ENCODE measurements at regions not wholly inside any gene's neighbourhood (a gene's known extent, or its start where the extent isn't known, plus 50 kb on each side); places are given as distances from the start of the nearest gene placed in this dataset.

DNA sequence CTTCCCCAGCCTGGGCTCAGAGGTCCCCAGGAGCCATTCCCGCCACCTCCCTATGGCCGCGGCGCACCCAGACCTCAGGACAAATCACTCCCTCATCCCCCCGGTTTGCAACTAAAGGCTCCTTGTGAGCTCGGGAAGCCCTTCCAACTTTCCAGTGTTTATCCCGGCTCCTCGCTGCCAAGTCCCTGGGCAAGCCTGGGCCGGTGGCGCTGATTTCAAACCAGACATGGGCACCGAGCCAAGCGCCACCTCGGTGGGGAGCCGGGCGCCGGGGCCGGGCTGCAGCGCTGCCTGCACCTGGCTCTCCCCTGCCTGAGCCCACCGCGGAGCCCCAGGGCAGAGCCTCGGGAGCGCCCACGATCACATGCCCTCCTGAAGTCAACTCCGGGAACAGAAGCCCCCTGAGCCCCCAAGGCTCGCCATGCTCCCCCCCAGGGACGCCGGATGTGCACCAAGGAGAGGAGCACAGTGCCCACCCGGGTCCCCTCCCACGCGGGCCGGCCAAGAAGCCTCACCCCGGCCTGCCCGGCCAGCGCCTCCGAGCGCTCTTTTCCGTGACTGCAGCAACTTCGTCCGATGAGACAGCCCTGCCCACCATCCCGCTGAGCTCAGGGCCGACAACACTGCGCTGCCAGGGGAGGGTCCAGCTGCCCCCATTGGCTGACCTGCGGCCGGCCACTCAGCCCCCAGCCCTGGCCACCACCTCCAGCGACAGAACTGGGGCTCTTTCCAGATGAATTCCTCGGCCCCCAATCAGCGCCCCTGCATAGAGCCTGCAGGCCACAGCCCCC lies 50.0 kb downstream of the NCOR2 start:
- peak; percentile 39 for DNase-seq (ENCODE audit: extremely low spot score)
- ChIA-PET POLR2A (no interaction called here), CTCF (interaction anchor here (0.5 to 1.5 kb wide), 2 partner anchors 118 to 232 kb away, joined by 3 read pairs; no protein-coding TSS in a partner anchor)
- TF ChIP-seq ZNF384 (IDR thresholded peaks at IDR 0.05) (no peak), FOXM1 (IDR thresholded peaks at IDR 0.05; ENCODE audit: borderline replicate concordance) (no peak), CTBP1 (IDR thresholded peaks at IDR 0.05; ENCODE audit: borderline replicate concordance) (no peak)

DNA sequence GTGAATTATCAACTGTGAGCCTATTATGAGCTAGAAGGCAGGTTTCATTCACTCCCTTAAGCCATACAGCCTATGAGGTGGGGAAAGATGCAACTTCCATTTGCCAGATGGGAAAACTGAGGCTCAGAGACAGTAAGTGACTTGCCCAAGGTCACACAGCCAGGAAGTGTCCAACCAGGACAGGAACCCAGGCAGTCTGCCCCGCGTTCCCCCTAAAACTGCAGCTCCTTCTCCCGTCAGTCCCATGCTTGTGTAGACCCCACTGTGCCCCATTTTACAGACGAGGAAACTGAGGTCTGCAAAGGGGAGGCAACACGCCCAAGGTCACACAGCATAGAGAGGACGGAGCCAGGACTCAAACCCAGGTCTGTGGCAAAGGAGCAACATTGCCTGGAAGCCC lies 50.6 kb downstream of the NCOR2 start:
- ChIA-PET CTCF (interaction anchor here (0.5 to 1.5 kb wide), 2 partner anchors 117 to 232 kb away, joined by 3 read pairs; no protein-coding TSS in a partner anchor), POLR2A (no interaction called here)
- TF ChIP-seq L3MBTL2 (conservative IDR thresholded peaks at IDR 0.05) (no peak), ELF4 (IDR thresholded peaks at IDR 0.05) (no peak), ARNT (IDR thresholded peaks at IDR 0.05) (no peak), SP1 (IDR thresholded peaks at IDR 0.05) (no peak), SUZ12 (IDR thresholded peaks at IDR 0.05) (no peak), FOXA1 (IDR thresholded peaks at IDR 0.05) (no peak), ZNF384 (IDR thresholded peaks at IDR 0.05) (no peak), PKNOX1 (IDR thresholded peaks at IDR 0.05) (no peak), TARDBP (IDR thresholded peaks at IDR 0.05) (no peak), LEF1 (IDR thresholded peaks at IDR 0.05; ENCODE audit: borderline replicate concordance) (no peak), FOXK2 (IDR thresholded peaks at IDR 0.05) (no peak), CTBP1 (IDR thresholded peaks at IDR 0.05; ENCODE audit: borderline replicate concordance) (no peak), NFRKB (IDR thresholded peaks at IDR 0.05) (no peak), FOXM1 (IDR thresholded peaks at IDR 0.05; ENCODE audit: borderline replicate concordance) (no peak), HDGF (IDR thresholded peaks at IDR 0.05; ENCODE audit: borderline replicate concordance) (no peak), BHLHE40 (IDR thresholded peaks at IDR 0.05; ENCODE audit: borderline replicate concordance) (no peak)
- no peak for DNase-seq (ENCODE audit: extremely low spot score)

DNA sequence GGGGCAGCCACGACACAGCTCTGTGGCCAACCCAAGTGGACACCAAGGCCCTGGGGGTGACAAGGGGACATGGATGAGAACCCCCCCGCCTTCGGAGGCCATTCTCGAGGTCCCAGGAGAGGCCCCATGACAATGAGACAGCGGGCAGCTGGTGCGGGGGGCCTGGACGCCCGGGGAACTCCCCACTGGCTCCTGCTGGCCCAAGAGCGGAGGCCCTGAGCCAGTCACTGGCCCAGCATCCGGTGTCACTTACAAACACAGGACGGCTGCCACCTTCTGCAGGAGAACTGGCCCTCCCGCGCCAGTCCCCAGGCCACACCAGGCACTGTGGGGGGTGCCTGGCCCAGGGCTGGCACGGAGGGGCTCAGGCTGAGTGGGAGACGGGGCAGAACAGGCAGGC lies 51.4 kb downstream of the NCOR2 start:
- ChIA-PET POLR2A (no interaction called here), CTCF (interaction anchor here (1.5 kb wide), 1 partner anchor 117 kb away, joined by 3 read pairs; no protein-coding TSS in a partner anchor)
- DNase-seq (ENCODE audit: extremely low spot score) = no peak
- TF ChIP-seq BHLHE40 (IDR thresholded peaks at IDR 0.05; ENCODE audit: borderline replicate concordance) (no peak), ZNF384 (IDR thresholded peaks at IDR 0.05) (no peak), FOXK2 (IDR thresholded peaks at IDR 0.05) (no peak), TARDBP (IDR thresholded peaks at IDR 0.05) (no peak), PKNOX1 (IDR thresholded peaks at IDR 0.05) (no peak), L3MBTL2 (conservative IDR thresholded peaks at IDR 0.05) (no peak), CTBP1 (IDR thresholded peaks at IDR 0.05; ENCODE audit: borderline replicate concordance) (no peak), HDGF (IDR thresholded peaks at IDR 0.05; ENCODE audit: borderline replicate concordance) (no peak), FOXM1 (IDR thresholded peaks at IDR 0.05; ENCODE audit: borderline replicate concordance) (no peak), ELF4 (IDR thresholded peaks at IDR 0.05) (no peak)

DNA sequence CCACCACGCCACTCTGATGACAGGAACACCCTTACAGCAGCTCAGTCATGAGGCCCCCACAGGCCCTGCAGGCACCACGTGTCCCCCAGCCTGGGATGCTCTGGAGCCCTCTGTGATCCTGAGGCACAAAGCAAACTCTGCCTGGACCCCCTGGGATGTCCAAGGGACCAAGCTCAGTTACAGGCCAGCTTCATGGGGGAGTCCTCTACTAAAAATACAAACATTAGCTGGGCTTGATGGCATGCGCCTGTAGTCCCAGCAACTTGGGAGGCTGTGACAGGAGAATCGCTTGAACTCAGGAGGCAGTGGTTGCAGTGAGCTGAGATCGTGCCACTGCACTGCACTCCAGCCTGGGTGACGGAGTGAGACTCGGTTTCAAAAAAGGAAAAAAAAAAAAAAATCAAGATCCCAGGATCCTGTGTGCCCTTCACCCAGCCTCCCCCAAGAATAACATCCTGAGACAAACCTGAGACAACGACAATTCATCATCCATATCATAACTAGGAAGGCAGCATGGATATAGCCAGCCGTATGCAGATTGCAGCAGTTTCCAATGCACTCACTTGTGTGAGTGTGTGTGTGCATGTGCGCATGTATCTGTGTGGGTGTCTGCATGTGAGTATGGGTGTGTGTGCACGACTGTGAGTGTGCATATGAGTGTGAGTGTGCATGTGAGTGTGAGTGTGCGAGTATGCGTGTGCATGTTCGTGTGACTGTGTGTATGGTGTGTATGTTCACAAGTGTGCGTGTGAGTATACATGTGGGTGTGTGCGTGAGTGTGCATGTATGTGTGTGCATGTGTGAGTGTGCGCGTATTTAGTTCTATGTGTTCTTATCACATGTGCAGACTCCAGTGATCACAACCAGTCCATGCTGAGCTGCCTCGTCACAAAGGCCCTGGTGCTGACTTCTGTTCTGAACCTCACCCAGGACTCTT lies 52.1 kb downstream of the NCOR2 start:
- TF ChIP-seq SUZ12 (IDR thresholded peaks at IDR 0.05) (no peak), TARDBP (IDR thresholded peaks at IDR 0.05) (no peak), HDGF (IDR thresholded peaks at IDR 0.05; ENCODE audit: borderline replicate concordance) (no peak), FOXK2 (IDR thresholded peaks at IDR 0.05) (no peak), FOXA1 (IDR thresholded peaks at IDR 0.05) (no peak), ZNF384 (IDR thresholded peaks at IDR 0.05) (no peak), L3MBTL2 (conservative IDR thresholded peaks at IDR 0.05) (no peak), BHLHE40 (IDR thresholded peaks at IDR 0.05; ENCODE audit: borderline replicate concordance) (no peak), ARNT (IDR thresholded peaks at IDR 0.05) (no peak), SP1 (IDR thresholded peaks at IDR 0.05) (no peak), NFRKB (IDR thresholded peaks at IDR 0.05) (no peak), ELF4 (IDR thresholded peaks at IDR 0.05) (no peak), LEF1 (IDR thresholded peaks at IDR 0.05; ENCODE audit: borderline replicate concordance) (no peak), FOXM1 (IDR thresholded peaks at IDR 0.05; ENCODE audit: borderline replicate concordance) (no peak), CTBP1 (IDR thresholded peaks at IDR 0.05; ENCODE audit: borderline replicate concordance) (no peak), PKNOX1 (IDR thresholded peaks at IDR 0.05) (no peak)
- ChIA-PET CTCF (interaction anchor here (1.5 kb wide), 1 partner anchor 116 kb away, joined by 3 read pairs; no protein-coding TSS in a partner anchor), POLR2A (no interaction called here)
- no peak for DNase-seq (ENCODE audit: extremely low spot score)

GRCh38 chr12:124514145-124514995 lies 53.0 kb downstream of the NCOR2 start:
- DNase-seq (ENCODE audit: extremely low spot score) = no peak
- ChIA-PET CTCF (no interaction called here), POLR2A (no interaction called here)
- TF ChIP-seq ZNF384 (IDR thresholded peaks at IDR 0.05) (peak; percentile 70), PKNOX1 (IDR thresholded peaks at IDR 0.05) (no peak)
